CD1c-positive myeloid dendritic cell (primary cell): ENCODE measurements at regions not wholly inside any gene's neighbourhood (a gene's known extent, or its start where the extent isn't known, plus 50 kb on each side); places are given as distances from the start of the nearest gene placed in this dataset.

ENCODE experiments used
- DNase-seq: peaks from one replicate; pipeline ENCODE4 v3.0.0-alpha.2; 2016; ENCODE audit errors: extremely low spot score

GRCh38 chr4:177047851-177048174 lies 255.1 kb upstream of the VEGFC start:
- no peak for DNase-seq

GRCh38 chr4:177051473-177052060 lies 258.1 kb upstream of the NEIL3 start:
- peak; percentile 34 for DNase-seq

GRCh38 chr4:177052211-177052934 lies 257.3 kb upstream of the NEIL3 start:
- no peak for DNase-seq

- no peak for DNase-seq
Measured at GRCh38 chr4:177057186-177057585, 252.5 kb upstream of the NEIL3 start.

- DNase-seq, result no peak
Measured at GRCh38 chr4:177064116-177064515, 245.6 kb upstream of the NEIL3 start.

- DNase-seq, result no peak
Measured at GRCh38 chr4:177064729-177065394, 244.8 kb upstream of the NEIL3 start.

- no peak for DNase-seq
Measured at GRCh38 chr4:177066746-177067145, 242.9 kb upstream of the NEIL3 start.

GRCh38 chr4:177070533-177071058 lies 239.1 kb upstream of the NEIL3 start:
- no peak for DNase-seq

GRCh38 chr4:177077095-177077971 lies 232.3 kb upstream of the NEIL3 start:
- no peak for DNase-seq

- DNase-seq, result no peak
Measured at GRCh38 chr4:177079327-177079726, 230.3 kb upstream of the NEIL3 start.

GRCh38 chr4:177080388-177080787 lies 229.3 kb upstream of the NEIL3 start:
- DNase-seq, result no peak

- DNase-seq, result no peak
Measured at GRCh38 chr4:177087060-177087459, 222.6 kb upstream of the NEIL3 start.

GRCh38 chr4:177087499-177087898 lies 222.2 kb upstream of the NEIL3 start:
- no peak for DNase-seq

GRCh38 chr4:177091515-177091914 lies 218.2 kb upstream of the NEIL3 start:
- DNase-seq, result no peak

- no peak for DNase-seq
Measured at GRCh38 chr4:177092807-177093206, 216.9 kb upstream of the NEIL3 start.

GRCh38 chr4:177093964-177094363 lies 215.7 kb upstream of the NEIL3 start:
- DNase-seq, result no peak

- DNase-seq, result no peak
Measured at GRCh38 chr4:177097291-177097690, 212.4 kb upstream of the NEIL3 start.

- DNase-seq, result no peak
Measured at GRCh38 chr4:177099211-177099610, 210.5 kb upstream of the NEIL3 start.

GRCh38 chr4:177100307-177100706 lies 209.4 kb upstream of the NEIL3 start:
- DNase-seq, result no peak

- no peak for DNase-seq
Measured at GRCh38 chr4:177103619-177104018, 206.1 kb upstream of the NEIL3 start.

- DNase-seq, result no peak
Measured at GRCh38 chr4:177105536-177105935, 204.1 kb upstream of the NEIL3 start.

GRCh38 chr4:177107288-177107921 lies 202.3 kb upstream of the NEIL3 start:
- DNase-seq, result no peak
